Stimulated activated CD4-positive, alpha-beta T cell treated with anti-CD3 and anti-CD28 coated beads, Interleukin-15, amount 100 ng/mL, for 1 hour (primary cell): ENCODE measurements at regions not wholly inside any gene's neighbourhood (a gene's known extent, or its start where the extent isn't known, plus 50 kb on each side); places are given as distances from the start of the nearest gene placed in this dataset.
"Not testable (repeated sequence)": the region's sequence is repeated elsewhere in the genome, so short reads cannot be mapped to it uniquely, and the experiment has no call there.

Experiments used
- DNase-seq, 2 donors: peaks; one replicate each; pipeline ENCODE4 v3.0.0-alpha.2; 2020; ENCODE audit warnings: low read depth in 1 of 2, low spot score in 1 of 2

DNA sequence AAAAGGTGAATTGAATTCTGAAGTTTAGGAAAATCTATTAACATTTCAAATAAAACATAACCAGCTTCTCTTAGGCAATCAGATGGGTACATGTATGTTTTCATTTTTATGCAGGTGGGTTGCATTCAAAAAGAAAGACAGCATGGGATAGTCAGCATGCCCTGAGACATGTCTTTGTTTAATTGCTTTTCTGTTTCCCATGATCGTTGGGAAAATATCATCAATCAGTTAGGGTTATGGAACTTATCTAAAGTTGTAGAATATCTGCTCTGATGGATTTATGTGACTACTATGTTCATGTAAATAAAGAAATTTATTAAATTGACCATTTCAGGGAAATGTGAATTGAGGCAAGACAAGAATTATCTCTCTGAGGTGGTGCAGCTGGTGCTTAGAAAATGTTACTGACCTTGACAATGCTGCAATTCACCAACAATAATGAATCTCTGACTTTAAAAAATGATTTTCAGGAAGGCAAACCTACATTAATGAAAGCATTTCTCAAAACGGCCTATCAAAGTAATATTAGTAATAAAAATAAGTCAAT, 112.7 kb downstream of the RFPL4B start:
- DNase-seq = no peak

DNA sequence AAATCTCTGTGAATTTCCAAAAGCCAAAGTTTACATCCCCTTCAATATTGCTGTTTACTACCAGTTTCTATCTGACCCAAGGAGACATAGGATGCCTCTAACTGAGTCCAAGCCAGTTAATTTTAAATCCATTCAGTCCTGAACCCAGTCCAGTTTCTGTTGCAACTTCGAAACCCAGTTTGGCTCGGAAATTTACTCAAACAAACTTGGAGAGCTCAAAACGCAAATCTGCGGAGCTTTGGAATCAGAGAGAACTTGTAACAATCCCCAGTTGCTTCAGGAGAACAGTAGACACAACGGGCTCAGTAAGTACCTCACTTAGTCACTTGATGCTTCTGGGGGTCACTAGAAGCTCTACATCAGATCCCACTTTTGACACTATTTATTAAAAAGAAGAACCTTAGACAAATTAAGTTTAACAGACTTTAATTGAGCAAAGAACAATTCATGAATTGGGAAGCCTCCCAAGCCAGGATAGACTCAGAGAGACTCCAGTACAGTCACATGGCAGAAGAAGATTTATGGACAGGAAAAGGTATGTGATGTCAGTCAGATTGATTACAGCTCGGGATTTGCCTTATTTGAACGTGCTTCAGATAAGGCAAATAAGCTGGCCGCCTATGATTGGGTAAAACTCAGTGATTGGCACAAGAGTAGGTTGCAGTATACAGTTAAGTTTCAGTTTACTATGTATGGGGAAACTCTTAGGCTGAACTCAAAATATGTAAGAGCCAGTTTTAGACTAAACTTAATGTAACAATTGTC, 118.0 kb downstream of the RFPL4B start:
- DNase-seq = no peak

DNA sequence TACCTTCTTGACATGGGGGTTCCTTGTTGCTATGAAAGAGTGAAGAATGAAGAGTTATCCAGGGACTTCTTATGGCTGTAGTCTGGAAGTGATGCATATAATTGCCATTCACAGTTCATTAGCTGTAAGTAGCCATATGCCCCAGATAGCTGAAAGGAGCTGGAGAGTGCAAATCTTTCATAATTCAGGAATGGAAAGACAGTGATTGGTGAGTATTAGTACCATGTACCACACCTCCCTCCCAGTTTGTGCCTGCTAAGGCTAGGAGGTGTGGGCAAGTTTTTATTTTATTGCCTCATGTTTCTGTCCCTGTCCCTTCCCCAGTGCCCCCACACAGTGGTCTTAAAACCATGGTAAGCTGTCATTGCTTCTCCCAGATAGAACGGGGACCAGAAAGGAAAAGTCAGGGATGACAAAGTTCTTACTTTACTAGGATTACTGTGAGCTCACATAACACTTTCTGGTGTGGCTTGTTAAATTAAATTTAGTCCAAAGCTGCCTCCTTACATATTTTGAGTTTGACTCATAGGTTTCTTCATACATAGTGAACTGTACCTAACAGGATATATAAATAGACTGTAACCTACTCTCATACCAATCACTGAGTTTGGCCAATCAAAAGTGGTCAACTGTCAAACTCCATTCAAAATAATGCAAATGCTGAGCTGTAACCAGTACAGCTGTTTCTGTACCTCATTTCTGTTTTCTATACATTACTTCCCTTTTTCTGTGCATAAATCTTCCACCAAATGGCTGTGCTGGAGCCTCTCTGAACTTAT, 119.4 kb downstream of the RFPL4B start:
- DNase-seq = no peak

DNA sequence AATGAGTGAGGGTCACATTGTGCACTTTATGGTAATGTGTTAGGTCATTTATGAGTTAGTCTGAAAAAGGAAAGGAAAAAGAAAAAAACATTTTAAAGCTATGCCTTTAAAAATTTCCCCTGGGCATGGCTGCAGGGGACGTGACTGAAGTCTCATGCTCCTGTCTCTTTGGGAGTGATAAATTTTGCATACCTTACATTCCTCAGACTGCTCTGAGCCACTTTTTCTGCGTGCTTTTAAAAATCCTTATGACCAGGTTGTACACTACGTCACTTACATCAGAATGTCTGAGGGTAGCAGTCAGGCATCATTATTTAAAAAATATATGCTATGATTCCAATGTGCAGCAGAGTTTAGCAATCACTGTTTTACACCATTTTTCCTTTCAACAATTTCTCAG, 121.2 kb downstream of the RFPL4B start:
- DNase-seq = no peak

DNA sequence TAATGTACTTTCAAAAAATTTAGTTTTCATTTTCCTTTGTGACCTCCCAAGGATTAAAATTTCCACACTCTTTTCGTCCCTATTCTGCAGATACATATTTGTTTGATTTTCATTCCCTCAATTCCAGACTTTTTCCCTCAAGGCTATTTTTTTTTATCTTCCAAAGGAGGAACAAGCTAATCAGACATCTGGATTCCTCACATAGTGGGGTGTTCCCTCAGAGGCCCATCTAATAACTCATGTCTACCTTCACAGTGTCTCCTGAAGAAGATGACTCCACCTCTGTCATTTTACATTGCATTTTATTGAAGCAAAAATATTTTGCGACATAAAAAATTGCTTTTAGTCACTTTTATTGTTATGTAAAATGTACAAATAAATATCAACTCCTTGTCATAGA, 122.2 kb downstream of the RFPL4B start:
- no peak for DNase-seq

DNA sequence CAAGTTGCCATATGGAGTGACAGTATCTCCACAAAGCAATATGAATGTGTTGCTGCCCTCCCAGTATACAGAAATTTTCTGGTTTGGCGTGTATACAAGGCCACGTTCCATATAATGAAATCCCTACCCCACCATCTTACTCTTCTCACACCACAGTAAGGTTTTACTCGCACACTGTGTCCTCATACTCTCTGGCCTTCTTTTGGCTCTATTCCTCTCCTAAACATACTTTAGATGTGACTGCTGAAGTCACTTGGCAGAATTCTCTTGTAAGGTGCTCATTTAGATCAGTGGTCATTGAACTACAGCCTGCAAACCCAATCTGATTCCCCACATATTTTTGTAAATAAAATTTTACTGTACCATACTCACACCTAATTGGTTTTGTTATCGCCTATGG, 123.2 kb downstream of the RFPL4B start:
- DNase-seq = no peak

DNA sequence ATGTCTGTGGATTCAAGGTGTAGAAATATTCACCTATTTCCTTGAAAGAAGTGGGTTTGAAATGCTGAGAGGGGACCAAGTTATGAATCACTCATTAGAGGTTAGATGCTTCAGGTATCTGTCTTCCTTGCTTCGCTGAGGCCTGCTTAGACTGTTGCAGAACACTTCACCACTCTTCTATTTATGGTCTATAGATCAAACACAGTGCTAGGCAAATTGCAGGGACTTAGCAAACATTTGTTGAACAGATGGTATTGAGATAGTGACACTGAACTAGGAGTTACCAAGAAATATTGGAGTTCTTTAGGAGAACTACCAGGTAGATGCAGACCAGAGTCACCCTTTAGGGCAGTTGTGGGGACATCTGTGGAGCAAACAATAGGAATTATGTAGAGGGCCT, 123.8 kb downstream of the RFPL4B start:
- no peak for DNase-seq

DNA sequence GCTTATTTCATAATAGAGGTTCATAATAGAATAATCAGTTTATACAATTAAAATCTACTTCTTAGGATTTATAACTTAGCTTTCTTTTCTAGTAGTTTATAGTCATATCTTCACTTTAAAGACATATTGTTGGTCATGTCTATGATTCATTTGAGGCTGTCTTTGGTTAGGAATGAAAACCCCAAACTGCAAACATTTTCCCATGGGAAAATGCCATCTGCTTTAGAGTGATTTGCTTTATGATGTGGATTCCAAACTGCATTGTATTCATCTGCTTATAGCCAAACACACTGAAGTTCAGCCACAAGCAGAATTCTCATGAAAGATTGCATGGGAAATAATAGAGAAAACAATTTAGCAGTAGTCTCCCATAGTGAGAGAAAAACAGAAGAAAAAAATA, 128.0 kb downstream of the RFPL4B start:
- no peak for DNase-seq

DNA sequence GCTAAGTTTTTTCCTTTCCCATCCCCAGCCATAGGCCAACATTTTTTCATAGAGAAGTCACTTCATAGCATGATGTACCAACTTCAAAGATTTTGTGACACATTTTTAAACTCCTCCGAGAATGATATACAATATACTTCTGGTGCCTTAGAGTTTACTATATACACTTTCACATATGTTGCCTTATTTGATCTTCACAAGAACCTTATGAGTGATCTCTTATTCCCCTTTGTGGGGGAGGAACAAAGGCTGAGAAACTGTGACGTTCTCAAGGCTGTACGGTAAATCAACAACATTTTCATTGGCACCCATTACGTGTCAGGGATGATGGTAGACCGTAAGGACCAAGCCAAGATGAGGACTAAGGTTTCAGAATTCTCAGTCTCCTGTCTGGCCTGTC, 130.0 kb downstream of the RFPL4B start:
- DNase-seq = no peak

DNA sequence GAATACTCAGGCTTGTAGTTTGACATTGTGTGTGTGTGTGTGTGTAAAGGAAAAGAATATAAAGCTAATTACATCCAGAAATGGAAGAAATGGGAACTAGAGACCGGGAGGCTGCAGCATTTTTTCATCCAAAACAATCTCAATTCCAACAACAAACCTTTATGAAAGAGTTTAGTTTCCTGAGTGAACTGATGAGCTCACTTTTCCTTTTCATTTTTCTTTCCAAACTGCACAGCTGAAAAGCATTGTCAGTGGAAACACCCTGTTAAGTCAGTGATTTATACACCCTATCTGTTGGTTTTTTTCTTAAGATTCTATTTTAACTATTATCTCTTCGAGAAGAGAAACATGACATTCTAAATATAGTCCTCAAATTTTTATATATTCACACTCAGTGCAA, 130.9 kb downstream of the RFPL4B start:
- no peak for DNase-seq

DNA sequence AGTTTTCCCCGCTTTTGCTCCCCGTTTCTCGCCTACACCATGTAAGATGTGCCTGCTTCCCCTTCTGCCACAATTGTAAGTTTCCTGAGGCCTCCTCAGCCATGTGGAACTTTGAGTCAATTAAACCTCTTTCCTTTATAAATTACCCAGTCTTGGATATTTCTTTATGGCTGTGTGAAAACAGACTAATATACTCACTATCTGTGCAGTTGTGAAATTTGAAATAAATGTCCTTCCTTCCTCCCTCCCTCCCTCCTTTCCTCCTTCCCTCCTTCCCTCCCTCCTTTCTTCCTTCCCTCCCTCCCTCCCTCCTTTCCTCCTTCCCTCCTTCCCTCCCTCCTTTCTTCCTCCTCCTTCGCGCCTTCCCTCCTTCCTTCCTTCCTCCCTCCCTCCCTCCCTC, 132.8 kb downstream of the RFPL4B start:
- DNase-seq = not testable (repeated sequence)

DNA sequence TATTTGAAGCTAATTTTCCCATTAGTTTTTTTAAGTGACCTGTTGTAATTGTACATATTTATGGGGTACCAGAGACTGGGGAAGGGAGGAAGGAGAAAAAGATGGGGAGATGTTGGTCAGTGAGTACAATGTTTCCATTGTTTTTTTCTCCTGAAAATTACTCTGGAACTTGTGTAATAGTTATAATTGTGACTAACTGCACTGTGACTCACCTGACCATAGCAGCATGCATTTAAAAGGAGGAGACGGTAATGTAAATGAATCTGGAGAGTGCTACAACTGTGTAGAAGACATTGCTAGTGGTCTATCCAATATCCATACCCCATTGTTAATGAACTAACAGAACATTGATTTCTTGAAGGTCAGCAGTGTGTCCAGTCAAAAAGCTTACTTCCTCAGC, 133.4 kb downstream of the RFPL4B start:
- no peak for DNase-seq

DNA sequence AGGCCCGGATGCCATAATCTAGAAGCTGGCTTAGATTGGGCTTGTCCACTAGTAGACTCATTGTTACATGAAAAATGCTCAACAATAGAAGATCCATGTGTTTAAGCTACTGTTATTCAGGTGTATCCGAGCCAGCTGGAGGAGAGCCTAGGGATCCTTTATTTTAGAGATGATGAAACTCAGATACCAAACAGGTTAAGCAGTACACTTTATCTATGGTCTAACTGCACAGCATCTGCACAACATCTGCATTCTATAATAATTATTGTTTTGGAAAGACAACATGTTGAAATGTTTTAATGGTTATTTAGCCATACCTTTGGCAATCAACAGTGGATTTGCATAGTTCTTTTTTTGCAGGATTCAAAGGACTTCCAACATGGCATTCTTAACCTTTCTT, 134.1 kb downstream of the RFPL4B start:
- no peak for DNase-seq

DNA sequence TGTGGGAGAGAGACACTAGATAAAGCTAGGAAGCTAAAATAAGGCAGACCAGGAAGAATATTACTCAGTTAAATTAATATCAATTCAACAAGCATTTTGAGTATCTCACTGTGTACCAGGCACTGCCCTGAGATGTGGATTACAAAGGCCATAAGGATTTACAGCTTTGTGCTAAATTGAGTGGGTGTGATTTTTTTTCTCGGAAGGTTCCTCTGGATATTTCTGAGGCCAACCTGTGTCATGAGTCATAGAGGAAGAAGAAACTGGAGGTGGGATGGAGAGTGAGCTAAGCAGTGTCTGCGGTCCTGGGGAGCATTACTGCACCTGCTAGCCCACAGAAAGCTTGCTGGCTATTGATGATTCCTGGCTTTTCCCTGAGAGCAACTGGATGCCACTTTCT, 135.2 kb downstream of the RFPL4B start:
- no peak for DNase-seq

DNA sequence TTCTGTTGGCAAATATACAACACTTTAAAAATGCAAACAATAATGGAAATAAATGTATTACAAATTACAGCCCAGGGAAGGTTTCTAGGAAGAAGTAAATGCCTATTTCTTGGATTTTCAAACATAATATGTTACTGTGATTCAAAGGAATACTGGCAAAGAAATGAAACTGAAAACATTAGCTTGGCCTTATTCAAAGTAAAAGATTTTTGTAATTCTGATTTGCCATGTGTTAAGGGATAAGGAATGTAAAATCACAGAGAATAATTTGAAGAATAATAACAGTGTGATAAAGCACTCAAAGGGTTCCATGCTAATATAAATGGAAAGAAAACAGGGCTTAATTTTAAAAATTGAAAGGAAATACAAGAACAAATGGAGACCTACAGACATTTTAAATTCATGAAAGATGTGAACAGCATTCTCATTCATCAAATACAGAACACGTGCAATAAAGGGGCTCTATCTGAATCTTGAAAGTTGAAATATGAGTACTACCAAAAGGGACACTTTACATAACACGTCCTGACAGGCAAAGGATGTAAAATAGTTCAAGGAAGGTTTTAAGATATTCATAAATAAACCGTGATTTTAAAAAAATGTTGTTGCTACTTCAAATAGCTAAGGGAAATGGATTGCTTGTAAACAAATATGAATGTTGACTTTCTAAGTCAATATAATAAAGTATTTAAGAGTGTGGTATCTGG, 138.1 kb downstream of the RFPL4B start:
- DNase-seq = no peak

DNA sequence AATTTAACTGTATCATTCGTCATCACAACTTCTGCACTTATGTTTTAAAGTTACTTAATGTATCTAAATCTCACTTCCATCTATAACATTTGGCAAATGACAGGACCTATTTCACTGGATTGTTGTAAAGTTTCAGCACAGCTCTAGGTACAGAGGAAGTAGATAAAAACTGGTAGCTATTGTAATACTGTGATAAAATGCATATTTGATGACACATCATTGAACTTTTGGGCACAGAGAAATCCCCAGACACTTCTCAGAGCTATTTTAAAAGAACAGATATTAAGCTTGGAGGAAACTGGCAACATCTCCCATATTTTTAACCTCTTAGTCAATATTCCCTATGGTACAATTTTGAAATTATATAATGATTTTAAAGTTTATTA, 138.7 kb downstream of the RFPL4B start:
- no peak for DNase-seq

DNA sequence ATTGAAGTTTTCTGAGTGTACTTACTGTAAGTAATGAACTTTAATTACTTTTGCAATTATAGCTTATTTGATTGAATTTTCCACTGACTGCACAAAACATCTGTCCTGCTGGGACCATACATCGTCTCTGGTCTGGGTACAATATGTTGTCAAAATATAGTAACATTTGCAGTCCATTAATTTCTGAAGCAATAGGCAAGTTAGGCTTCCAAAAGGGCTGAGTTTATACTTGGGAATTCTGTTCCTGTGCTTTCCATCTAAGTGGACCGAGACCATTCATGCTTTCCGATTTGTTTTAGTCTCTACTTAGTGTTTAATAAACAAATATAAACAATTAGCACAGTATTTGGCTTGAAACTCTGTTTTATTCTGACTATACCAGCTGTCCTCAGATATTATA, 139.3 kb downstream of the RFPL4B start:
- DNase-seq = no peak

DNA sequence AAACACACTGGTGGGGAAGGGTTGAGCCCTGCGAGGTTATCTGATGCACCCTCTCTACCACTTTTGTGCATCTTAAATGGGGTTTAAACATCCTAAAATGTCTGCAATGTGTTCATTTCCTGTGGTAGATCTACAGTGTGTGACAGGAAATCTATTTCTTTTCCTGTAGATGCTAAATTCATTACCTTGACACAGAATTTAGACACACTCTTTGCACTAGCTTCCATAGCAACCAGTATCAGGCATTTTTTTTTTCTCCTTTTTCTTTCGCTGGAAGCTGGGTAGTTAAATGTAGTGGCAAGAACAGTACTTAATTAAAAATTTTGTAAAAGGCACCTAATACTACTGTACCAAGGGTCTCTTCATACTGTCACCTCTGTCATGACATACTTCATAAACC, 141.1 kb downstream of the RFPL4B start:
- no peak for DNase-seq

DNA sequence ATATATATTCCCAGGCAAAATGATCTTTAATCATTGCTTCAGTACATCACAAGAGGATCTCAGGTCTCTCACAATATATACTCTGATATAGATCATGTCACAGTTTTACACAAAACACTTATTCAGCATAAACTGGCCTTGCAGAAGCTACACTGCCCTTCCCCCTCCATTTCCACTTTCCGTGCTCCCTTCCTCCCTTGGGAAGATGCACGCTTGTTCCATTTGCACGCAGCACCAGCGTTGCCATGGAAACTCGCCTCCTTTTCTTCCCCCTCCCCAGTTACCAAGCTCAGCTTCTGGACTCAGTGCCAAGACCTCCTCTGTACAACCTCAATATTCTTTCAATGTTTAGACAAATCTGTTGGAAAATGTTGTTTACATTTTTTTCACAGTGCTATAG, 154.6 kb downstream of the RFPL4B start:
- DNase-seq = no peak

DNA sequence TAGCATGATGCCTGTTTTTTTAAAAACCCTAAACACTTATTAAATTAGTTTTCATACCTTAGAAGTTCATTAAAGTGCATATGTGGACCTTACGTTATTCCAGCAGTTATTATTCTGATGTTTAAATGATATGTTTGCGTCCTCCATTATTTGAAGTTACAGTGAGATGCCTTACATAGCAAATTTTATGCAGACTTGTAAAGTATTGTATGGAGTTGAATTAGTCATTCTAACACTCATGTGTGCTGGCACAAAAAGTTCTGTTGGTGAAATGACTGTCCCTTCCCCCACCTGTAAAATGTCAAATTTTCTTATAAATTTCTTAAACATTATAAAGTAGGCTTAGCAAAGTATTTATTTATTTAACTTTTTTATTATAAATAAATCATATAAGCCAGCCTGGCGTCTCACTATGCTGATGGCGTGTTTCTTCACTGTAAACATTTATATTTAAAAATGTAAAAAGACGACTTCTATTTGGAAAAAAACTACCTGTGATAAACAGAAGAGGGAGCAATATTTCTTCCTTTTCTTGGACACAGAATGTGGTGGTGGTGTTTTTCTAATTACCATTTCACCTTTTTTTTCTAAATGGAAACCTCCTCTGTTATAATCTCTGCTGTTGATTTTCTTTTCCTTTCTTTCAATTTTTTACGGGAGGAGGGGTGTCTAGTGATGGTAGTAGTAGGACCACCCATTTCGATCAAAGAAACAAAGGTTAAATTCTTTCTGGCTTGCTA, 155.4 kb downstream of the RFPL4B start:
- no peak for DNase-seq

DNA sequence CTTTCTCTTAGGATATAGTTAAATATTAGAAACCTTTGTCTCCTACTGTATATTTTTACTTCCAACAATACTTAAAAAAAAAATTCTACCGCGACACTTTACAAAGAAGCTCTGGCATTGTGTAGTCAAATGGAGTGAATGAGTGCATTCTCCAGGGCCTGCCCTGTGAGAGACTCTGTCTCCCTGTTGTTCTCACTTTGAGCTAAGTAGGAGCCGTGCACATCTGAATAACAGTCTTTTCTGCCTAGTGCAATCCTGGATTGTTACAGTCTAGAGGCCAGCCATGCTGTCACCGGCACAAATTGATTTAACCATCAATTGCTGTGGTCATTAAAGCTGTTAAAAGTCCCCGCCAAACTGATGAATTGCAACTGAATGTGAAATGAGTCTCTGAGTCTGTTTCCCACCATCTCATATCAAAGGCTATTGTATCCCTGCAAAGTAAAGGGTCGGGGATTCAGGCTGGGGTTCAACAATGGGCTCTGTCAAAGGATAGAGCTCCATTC, 156.0 kb downstream of the RFPL4B start:
- DNase-seq = no peak
